Hindlimb muscle (tissue), 1 donor: ENCODE measurements at regions not wholly inside any gene's neighbourhood (a gene's known extent, or its start where the extent isn't known, plus 50 kb on each side); places are given as distances from the start of the nearest gene placed in this dataset.

Experiments
- DNase-seq: peaks from one replicate; pipeline ENCODE4 v3.0.0-alpha.2; 2013

- DNase-seq = no peak
Observed at GRCh38 chr5:58246461-58246944, 213.4 kb downstream of the PLK2 start.

GRCh38 chr5:58245476-58245840, 214.4 kb downstream of the PLK2 start:
- no peak for DNase-seq

- no peak for DNase-seq
Observed at GRCh38 chr5:58244819-58245475, 214.9 kb downstream of the PLK2 start.

GRCh38 chr5:58241389-58241788, 218.5 kb downstream of the PLK2 start:
- no peak for DNase-seq

GRCh38 chr5:58240322-58240721, 219.6 kb downstream of the PLK2 start:
- no peak for DNase-seq

GRCh38 chr5:58239731-58240130, 220.2 kb downstream of the PLK2 start:
- DNase-seq = no peak

GRCh38 chr5:58239045-58239444, 220.8 kb downstream of the PLK2 start:
- DNase-seq = no peak

GRCh38 chr5:58236498-58236897, 223.4 kb downstream of the PLK2 start:
- DNase-seq = no peak

- no peak for DNase-seq
Observed at GRCh38 chr5:58235299-58235698, 224.6 kb downstream of the PLK2 start.

GRCh38 chr5:58232130-58232529, 227.8 kb downstream of the PLK2 start:
- no peak for DNase-seq

- no peak for DNase-seq
Observed at GRCh38 chr5:58231041-58231440, 228.8 kb downstream of the PLK2 start.

- DNase-seq = no peak
Observed at GRCh38 chr5:58228896-58229295, 231.0 kb downstream of the PLK2 start.

GRCh38 chr5:58227858-58228257, 232.0 kb downstream of the PLK2 start:
- no peak for DNase-seq

GRCh38 chr5:58224661-58225060, 235.2 kb downstream of the PLK2 start:
- no peak for DNase-seq

GRCh38 chr5:58224221-58224620, 235.7 kb downstream of the PLK2 start:
- peak; percentile 27 for DNase-seq

- no peak for DNase-seq
Observed at GRCh38 chr5:58215364-58215763, 244.5 kb downstream of the PLK2 start.

- DNase-seq = no peak
Observed at GRCh38 chr5:58211441-58211840, 248.4 kb downstream of the PLK2 start.

GRCh38 chr5:58208674-58209073, 251.2 kb downstream of the PLK2 start:
- no peak for DNase-seq

- DNase-seq = no peak
Observed at GRCh38 chr5:58207076-58207475, 252.8 kb downstream of the PLK2 start.

GRCh38 chr5:58204966-58205365, 254.9 kb downstream of the PLK2 start:
- no peak for DNase-seq

- no peak for DNase-seq
Observed at GRCh38 chr5:58202941-58203444, 256.9 kb downstream of the PLK2 start.

- no peak for DNase-seq
Observed at GRCh38 chr5:58201922-58202648, 257.8 kb downstream of the PLK2 start.

- no peak for DNase-seq
Observed at GRCh38 chr5:58200451-58200850, 259.4 kb downstream of the PLK2 start.

GRCh38 chr5:58199087-58199486, 260.8 kb downstream of the PLK2 start:
- no peak for DNase-seq
